HG03039 (cell line): ENCODE measurements at regions not wholly inside any gene's neighbourhood (a gene's known extent, or its start where the extent isn't known, plus 50 kb on each side); places are given as distances from the start of the nearest gene placed in this dataset.

Experiments used
- ATAC-seq: cut with Tn5 transposase; IDR thresholded peaks from one replicate; pipeline ENCODE4 v1.9.1; 2021; ENCODE audit warnings: mild to moderate bottlenecking, moderate library complexity; ENCODE audit not compliant: unreplicated experiment

- ATAC-seq = no peak
Observed at GRCh38 chr2:39534095-39534711, 97.1 kb upstream of the MAP4K3 start.

DNA sequence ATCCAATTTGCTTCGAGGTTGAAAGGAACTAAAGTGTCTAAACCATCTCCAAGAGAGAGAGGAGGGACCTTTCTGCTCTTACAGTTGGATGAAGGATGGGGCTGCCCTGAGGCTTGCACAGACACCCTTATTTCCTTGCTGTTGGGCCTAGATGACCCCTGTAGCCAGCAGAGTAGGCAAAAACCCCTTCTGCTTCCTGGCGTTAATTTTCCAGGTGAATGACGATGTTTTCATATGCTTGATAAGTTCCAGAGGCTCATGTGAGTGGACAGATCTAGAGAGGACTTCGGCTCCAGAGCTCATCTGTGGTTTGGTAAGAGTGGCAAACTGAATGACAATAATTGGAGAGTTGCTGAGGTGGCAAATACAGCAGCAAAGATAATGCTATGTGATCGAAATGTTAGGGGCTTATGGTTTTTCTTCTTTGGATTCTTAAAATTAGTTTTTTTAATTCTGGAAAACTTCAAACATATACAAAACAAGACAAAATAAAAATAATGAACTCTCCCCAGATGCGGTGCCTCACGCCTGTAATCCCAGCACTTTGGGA lies 98.6 kb upstream of the MAP4K3 start:
- no peak for ATAC-seq

DNA sequence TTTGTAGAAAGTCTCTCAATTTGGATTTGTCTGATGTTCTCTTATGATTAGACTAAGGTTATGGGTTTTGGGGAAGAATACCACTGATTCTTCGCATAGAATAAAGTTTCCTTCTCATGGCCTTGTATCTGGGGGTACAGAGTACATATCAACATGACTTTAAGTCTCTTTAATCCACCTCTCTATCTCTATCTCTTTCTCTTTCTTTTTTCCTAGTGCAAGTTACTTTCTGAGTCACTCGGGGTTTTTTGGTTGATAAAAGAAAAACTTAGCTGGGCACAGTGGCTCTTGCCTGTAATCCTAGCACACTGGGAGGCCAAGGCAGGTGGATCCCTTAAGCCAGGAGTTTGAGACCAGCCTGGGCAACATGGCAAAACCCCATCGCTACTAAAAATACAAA lies 100.1 kb upstream of the MAP4K3 start:
- no peak for ATAC-seq

- no peak for ATAC-seq
Observed at GRCh38 chr2:39538718-39539117, 101.6 kb upstream of the MAP4K3 start.

DNA sequence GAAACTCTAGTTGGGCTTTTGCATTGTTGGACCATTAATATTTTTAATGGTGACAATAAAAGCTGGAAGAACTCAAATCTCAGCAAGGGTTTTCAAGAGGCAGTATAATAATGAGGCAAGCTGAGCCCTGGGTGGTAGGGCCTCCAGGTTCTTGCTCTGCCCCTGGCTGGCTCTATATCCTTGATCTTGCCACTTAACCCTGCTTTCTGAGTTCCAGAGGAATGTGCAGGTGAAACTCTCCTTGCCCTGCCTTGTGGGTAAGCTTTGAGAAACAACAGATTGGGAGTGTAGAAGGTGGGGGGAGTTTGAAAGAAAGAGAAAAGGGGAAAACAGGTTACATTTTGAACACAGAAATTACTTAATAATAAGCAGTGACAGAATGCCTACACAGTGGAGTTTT lies 103.3 kb upstream of the MAP4K3 start:
- no peak for ATAC-seq

- ATAC-seq = no peak
Observed at GRCh38 chr2:39541011-39541930, 104.2 kb upstream of the MAP4K3 start.

GRCh38 chr2:39542523-39542922 lies 105.4 kb upstream of the MAP4K3 start:
- ATAC-seq = no peak

DNA sequence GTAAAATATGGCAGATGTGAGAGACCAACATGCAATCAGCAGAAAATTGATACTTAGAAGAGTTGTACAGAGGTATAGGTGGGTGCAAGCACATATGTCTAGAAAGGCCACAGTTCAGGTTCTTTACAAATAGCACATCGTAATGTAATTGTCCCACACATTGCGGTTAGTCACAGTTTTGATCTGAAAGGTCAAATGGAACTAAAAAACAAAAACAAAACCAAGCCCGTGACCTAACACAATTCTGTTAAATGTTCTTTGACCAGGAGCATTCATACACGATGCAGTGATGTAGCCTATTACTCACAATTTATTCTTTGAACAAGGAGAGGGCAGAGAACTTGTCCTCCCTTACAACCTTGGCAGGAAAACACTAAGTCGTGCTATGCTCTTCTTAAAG lies 108.9 kb upstream of the MAP4K3 start:
- no peak for ATAC-seq

GRCh38 chr2:39546409-39546808 lies 109.3 kb upstream of the MAP4K3 start:
- ATAC-seq = no peak

DNA sequence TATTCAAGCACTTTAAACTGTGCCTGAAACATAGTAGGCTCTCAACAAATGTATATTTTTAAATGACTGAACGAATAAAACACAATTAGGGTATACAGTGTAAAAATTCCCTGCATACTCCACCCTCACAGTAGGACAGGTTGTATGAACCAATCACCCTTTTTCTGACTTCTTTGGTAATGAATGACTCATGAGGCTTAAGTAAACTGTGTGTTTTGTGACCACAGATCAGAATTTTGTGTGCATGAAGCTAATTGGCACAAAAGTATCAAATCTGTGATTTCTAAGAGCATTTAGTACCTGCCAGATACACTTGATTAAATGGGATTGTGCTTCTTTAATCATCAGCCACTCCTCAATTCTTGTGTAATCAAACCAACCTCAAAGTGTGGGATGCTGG lies 109.9 kb upstream of the MAP4K3 start:
- no peak for ATAC-seq

GRCh38 chr2:39547811-39548719 lies 111.0 kb upstream of the MAP4K3 start:
- no peak for ATAC-seq

- ATAC-seq = no peak
Observed at GRCh38 chr2:39549000-39549399, 111.9 kb upstream of the MAP4K3 start.

DNA sequence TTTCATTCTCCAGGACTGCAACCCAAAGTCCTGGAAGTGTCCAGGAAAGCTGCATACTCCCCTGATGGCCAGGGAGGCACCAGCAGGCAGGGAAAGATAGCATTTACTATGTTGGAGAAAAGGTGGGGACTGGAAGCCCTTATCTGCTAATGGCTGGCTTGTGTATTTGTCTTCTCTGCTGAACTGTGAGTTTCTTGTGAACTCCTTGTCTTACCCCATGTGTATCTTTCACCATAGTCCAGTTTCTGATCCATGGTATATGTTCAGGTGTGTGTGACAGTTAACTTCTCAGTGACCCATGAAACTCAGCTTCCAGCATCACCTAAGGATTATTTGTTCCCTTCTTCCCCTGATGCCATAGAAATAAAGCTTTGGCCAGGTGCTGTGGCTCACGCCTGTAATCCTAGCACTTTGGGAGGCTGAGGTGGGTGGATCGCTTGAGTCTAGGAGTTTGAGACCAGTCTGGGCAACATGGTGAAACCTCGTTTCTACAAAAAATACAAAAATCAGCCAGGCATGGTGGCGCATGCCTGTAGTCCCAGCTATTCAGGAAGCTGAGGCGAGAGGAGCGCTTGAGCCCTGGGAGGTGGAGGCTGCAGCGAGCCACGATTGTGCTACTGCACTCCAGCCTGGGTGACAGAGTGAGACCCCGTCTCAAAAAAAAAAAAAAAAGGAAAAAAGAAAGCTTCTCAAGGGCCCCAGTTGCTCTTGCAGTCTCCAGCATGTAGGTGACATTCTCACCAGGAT lies 112.8 kb upstream of the MAP4K3 start:
- no peak for ATAC-seq

DNA sequence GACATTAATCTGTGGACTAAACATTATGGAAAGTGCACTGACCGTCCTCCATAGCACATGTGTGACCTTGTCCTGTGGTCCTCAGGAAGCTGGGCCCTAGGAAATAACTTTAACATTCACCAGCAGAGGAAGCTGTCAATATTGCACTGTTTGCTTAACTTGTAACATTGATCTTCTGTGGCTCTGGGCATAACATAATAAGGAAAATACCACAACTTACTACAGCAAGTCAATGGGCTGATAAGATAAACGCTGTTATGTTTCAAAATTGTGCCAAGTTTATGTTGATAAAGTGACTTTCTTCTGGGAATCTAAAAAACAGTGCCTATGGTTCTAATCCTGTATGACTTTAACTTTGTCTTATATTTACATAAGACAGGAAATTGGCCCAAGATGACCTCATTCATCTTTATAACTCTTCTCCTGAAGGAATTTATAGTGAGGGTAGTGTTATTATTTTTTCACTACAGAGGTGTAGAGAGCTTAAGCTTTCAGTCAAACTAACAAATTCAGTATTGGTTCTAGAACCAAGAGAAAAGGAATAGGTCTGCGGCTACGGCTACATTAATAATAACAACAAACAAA lies 113.7 kb upstream of the MAP4K3 start:
- ATAC-seq = no peak

GRCh38 chr2:39558906-39559305 lies 106.8 kb upstream of the TMEM178A start:
- ATAC-seq = no peak

GRCh38 chr2:39563572-39563971 lies 102.1 kb upstream of the TMEM178A start:
- no peak for ATAC-seq

DNA sequence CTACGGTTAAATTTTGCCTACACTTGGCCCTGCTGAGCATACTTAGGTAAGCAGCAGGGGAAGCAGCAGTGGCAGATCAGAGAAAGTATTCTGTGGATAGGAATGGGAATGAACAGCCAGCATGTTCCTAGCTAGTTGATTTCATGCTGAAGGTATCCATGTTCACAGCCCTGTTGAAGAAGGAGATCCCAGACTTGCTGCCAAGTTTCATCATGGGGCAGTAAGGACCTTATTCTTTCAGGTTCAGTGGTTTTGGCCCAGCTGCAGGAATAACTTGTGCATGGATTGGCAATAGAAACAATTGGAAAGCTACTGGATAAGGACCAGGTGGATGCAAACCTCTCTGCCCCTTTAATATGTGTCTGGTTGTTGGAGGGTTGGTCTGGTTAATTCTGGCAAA lies 98.2 kb upstream of the TMEM178A start:
- no peak for ATAC-seq

DNA sequence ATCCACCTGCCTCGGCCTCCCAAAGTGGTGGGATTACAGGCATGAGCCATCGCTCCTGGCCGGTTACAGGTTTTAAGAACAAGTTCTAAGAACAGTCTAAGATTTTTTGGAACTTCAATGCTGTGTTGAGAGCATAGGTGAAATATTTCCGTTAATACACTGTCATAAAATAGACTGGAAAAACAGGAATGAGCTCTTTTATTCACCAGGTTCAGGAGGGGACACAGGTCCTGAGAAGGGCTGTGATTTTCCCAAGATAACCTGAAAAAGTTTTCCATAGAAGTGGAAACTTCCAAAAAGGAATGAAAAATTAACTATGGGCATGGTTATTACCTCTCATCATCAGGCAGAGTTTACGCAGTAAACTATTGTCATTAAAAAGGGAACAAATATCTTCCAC lies 97.6 kb upstream of the TMEM178A start:
- no peak for ATAC-seq

GRCh38 chr2:39568561-39569006 lies 97.1 kb upstream of the TMEM178A start:
- ATAC-seq = no peak

- no peak for ATAC-seq
Observed at GRCh38 chr2:39570130-39570555, 95.6 kb upstream of the TMEM178A start.
